Kidney epithelial cell (primary cell): ENCODE measurements at regions not wholly inside any gene's neighbourhood (a gene's known extent, or its start where the extent isn't known, plus 50 kb on each side); places are given as distances from the start of the nearest gene placed in this dataset.

Experiments used
- DNase-seq: peaks from one replicate; pipeline ENCODE4 v3.0.0-alpha.2; 2010; ENCODE audit warnings: low read depth
- H3K27me3 ChIP-seq: 2 replicates; pipeline ENCODE4 v1.6.0; 2011; ENCODE audit warnings: low read length; ENCODE audit not compliant: control insufficient read depth, insufficient read depth
- H3K36me3 ChIP-seq: 2 replicates; pipeline ENCODE4 v1.5.1; 2011; ENCODE audit warnings: low read length; ENCODE audit not compliant: control insufficient read depth, insufficient read depth
- H3K4me3 ChIP-seq: 2 replicates; pipeline ENCODE4 v1.5.1; 2011; ENCODE audit warnings: low read depth, mild to moderate bottlenecking, control low read depth, low read length
- CTCF ChIP-seq: IDR thresholded peaks from 2 replicates; pipeline ENCODE4 v1.5.1; 2011; ENCODE audit warnings: mild to moderate bottlenecking, moderate library complexity, low read length, control low read depth, inconsistent platforms; ENCODE audit not compliant: insufficient read depth, poor library complexity, severe bottlenecking

DNA sequence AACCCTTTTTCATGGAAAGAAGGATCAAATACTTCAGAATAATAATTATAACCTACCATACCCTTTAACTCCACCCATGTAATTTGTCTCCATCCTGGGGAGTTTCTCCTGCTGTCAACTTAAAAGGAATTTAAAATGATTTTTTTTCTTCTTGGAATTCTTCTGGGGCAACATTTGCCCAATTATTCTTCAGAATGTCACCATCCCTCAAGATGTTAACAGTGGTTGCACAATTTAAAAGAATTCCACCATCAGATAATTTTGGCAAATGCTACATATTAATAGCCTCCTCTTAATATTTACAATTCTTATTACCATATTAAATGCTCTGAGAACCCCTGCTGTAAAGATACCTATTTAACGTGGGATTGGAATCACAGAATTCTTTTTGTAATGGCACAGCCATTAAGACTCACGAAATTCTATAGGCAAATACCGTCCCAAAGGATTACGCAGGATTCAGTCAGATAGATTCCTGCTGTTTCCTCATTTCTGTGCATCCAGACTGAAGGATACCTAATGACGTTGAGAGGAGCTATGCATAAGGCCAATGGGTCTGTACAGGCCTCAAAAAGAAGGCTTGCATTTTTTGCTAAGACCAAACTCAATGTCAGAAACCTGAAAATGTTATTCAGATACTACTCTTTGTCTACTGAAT, 177.5 kb downstream of the DAD1 start:
- Histone ChIP-seq H3K27me3 (no peaks in the 10 kb centered on the region), H3K36me3 (no peaks in the 10 kb centered on the region), H3K4me3 (no peak overlapping the region)
- TF ChIP-seq CTCF = no peak
- no peak for DNase-seq

- DNase-seq = no peak
- H3K27me3 ChIP-seq = no peaks in the 10 kb centered on the region
These were observed 178.5 kb downstream of the DAD1 start for GRCh38 chr14:22410497-22410896.

GRCh38 chr14:22409006-22409405, 180.0 kb downstream of the DAD1 start:
- no peak for DNase-seq
- Histone ChIP-seq H3K4me3 (no peak overlapping the region), H3K27me3 (no peaks in the 10 kb centered on the region), H3K36me3 (no peaks in the 10 kb centered on the region)
- TF ChIP-seq CTCF = no peak

More at GRCh38 chr14:22410497-22410896, 178.5 kb downstream of the DAD1 start:
- no peak for TF ChIP-seq CTCF
- Histone ChIP-seq H3K4me3 (no peak overlapping the region), H3K36me3 (no peaks in the 10 kb centered on the region)

DNA sequence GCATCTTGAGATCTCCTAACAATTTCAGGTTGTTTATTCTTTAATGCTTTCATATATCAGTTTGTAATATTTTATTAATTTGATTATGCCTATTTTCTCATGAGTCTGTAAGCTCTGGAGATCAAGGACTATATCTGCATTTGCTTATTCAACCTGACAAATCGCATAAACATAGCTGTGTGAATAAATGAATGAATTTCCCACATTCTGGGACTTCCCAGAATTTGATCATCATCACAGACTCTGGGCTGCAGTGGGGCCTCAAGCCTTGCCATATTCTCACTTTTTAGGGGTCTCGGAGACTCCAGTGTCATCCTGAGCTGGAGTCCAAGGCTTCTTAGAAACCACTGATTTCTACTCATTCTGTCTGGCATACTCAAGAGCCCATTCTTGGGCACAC, 180.5 kb downstream of the DAD1 start:
- no peak for TF ChIP-seq CTCF
- no peak overlapping the region for H3K4me3 ChIP-seq
- no peak for DNase-seq
- no peaks in the 10 kb centered on the region for H3K27me3 ChIP-seq
- H3K36me3 ChIP-seq = no peaks in the 10 kb centered on the region

DNA sequence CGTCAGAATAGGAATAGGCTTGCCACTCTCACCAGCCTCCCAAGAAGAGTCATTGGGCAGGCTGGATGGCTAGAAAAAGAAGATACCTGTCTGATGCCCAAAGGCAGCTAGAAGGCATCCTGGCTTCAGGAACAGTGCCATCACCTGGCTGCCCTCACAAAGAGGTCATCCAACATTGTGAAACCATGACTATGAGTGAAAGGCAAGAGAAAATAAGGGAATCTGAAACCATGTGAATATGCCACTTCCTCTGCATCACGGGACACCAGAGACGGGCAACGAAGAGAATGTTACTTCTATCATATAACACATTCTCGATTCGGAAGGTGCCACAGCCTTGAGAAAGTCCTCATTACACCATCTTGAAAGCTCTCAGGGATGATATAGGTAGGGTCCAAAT, 182.0 kb downstream of the DAD1 start:
- Histone ChIP-seq H3K36me3 (no peaks in the 10 kb centered on the region), H3K27me3 (no peaks in the 10 kb centered on the region), H3K4me3 (no peak overlapping the region)
- no peak for TF ChIP-seq CTCF
- no peak for DNase-seq

DNA sequence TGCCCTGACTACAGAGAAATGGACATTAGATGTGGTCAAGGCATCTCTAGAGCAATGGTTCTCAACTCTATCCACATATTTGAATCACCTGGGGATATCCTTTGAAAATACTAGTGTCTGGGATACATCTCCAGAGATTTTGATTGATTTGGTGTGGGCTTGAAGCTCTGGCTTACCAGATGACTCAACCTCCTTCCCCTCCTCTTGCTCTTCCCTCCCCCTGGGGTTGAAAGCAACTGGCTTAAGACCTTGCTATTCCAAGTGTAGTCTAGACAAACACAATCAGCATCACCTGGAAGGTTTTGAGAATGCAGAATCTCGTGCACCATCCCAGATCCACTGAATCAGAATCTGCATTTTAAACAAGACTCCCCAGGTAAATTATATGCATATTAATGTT, 183.8 kb downstream of the DAD1 start:
- Histone ChIP-seq H3K4me3 (no peak overlapping the region), H3K36me3 (no peaks in the 10 kb centered on the region), H3K27me3 (no peaks in the 10 kb centered on the region)
- no peak for DNase-seq
- TF ChIP-seq CTCF = no peak
